CD4-positive, alpha-beta memory T cell (primary cell): ENCODE measurements at regions not wholly inside any gene's neighbourhood (a gene's known extent, or its start where the extent isn't known, plus 50 kb on each side); places are given as distances from the start of the nearest gene placed in this dataset.

ENCODE experiments used
- CTCF ChIA-PET: fragments of 350-600 bp; sonication (Branson Sonifier 250); formaldehyde crosslinking; loops from one replicate; lab custom pipeline; 2021; ENCODE audit warnings: inconsistent platforms; ENCODE audit not compliant: partially characterized antibody; lab: Charles Lee
- POLR2A ChIA-PET: fragments of 350-600 bp; sonication (Branson Sonifier 250); formaldehyde crosslinking; loops from one replicate; lab custom pipeline; 2021; ENCODE audit not compliant: partially characterized antibody; lab: Charles Lee
- DNase-seq, 5 donors: peaks; one replicate each; pipeline versions ENCODE4 v3.0.0 to v3.0.0-alpha.2; 2020 to 2022; ENCODE audit warnings: mixed read lengths in 1 of 5
- H3K27ac ChIP-seq: one replicate; pipeline ENCODE4 v1.7.0; 2013; ENCODE audit warnings: low read depth, low read length
- H3K27me3 ChIP-seq: 2 replicates; pipeline ENCODE4 v1.7.0; 2013; ENCODE audit warnings: mild to moderate bottlenecking, low read length, moderate library complexity; ENCODE audit not compliant: insufficient read depth
- H3K36me3 ChIP-seq: 2 replicates; pipeline ENCODE4 v1.7.0; 2013; ENCODE audit warnings: mild to moderate bottlenecking, low read length, moderate library complexity; ENCODE audit not compliant: insufficient read depth
- H3K4me1 ChIP-seq: 2 replicates; pipeline ENCODE4 v1.7.0; 2013; ENCODE audit warnings: mild to moderate bottlenecking, low read length, moderate library complexity; ENCODE audit not compliant: insufficient read depth
- H3K4me3 ChIP-seq, 2 donors: one replicate each; pipeline ENCODE4 v1.7.0; 2013; ENCODE audit warnings: low read length in 2 of 2, mild to moderate bottlenecking in 1 of 2
- H3K9me3 ChIP-seq, 2 donors: one replicate each; pipeline ENCODE4 v1.7.0; 2013; ENCODE audit warnings: low read length in 2 of 2, control low read depth in 1 of 2; ENCODE audit not compliant: control insufficient read depth in 1 of 2
- H3K27ac Mint-ChIP-seq, 7 donors: one replicate each; pipeline ENCODE4 v1.8.0; 2020 to 2021; ENCODE audit warnings: mixed read lengths in 7 of 7, mild to moderate bottlenecking in 6 of 7, inconsistent platforms in 3 of 7, moderate library complexity in 3 of 7
- H3K27me3 Mint-ChIP-seq, 2 donors: one replicate each; pipeline ENCODE4 v1.8.0; 2020 to 2021; ENCODE audit warnings: mixed read lengths in 2 of 2
- H3K36me3 Mint-ChIP-seq, 2 donors: one replicate each; pipeline ENCODE4 v1.8.0; 2020 to 2021; ENCODE audit warnings: mixed read lengths in 2 of 2, inconsistent platforms in 1 of 2, mild to moderate bottlenecking in 1 of 2
- H3K4me1 Mint-ChIP-seq, 4 donors: one replicate each; pipeline ENCODE4 v1.8.0; 2020 to 2021; ENCODE audit warnings: mixed read lengths in 4 of 4, mild to moderate bottlenecking in 1 of 4
- H3K4me3 Mint-ChIP-seq, 8 donors: one replicate each; pipeline ENCODE4 v1.8.0; 2020 to 2021; ENCODE audit warnings: mixed read lengths in 8 of 8, mild to moderate bottlenecking in 7 of 8, moderate library complexity in 6 of 8, inconsistent platforms in 3 of 8
- H3K9me3 Mint-ChIP-seq, 8 donors: one replicate each; pipeline ENCODE4 v1.8.0; 2020 to 2021; ENCODE audit warnings: mixed read lengths in 8 of 8, mild to moderate bottlenecking in 5 of 8, inconsistent platforms in 3 of 8, moderate library complexity in 1 of 8
- intact Hi-C: fragments of 100-400 bp; cut with micrococcal nuclease; formaldehyde crosslinking; loops from one replicate; pipeline ENCODE4 v1.15.1; 2023

GRCh38 chr14:34208532-34208931 is 253.5 kb downstream of the SPTSSA start:
- ChIA-PET CTCF (no interaction called here), POLR2A (no interaction called here)
- Histone ChIP-seq H3K27me3 (peaks cover 4% of the 10 kb centered on the region), H3K4me1 (no peaks in the 10 kb centered on the region), H3K27ac (no peak overlapping the region), H3K9me3 (no peaks in the 10 kb centered on the region), H3K4me3 (no peak overlapping the region), H3K36me3 (no peaks in the 10 kb centered on the region)
- intact Hi-C loops: no loop called here
- H3K36me3 Mint-ChIP-seq: no peaks in the 10 kb centered on the region
- no peak for DNase-seq
- peaks cover 0 to 4% of the 10 kb centered on the region in 2 donors for H3K27me3 Mint-ChIP-seq
- no peak overlapping the region for H3K4me3 Mint-ChIP-seq
- peaks cover 13 to 19% (median 18%) of the 10 kb centered on the region in 4 donors for H3K4me1 Mint-ChIP-seq
- peaks cover 0 to 9% (median 3%) of the 10 kb centered on the region in 8 donors for H3K9me3 Mint-ChIP-seq
- H3K27ac Mint-ChIP-seq: no peak overlapping the region

DNA sequence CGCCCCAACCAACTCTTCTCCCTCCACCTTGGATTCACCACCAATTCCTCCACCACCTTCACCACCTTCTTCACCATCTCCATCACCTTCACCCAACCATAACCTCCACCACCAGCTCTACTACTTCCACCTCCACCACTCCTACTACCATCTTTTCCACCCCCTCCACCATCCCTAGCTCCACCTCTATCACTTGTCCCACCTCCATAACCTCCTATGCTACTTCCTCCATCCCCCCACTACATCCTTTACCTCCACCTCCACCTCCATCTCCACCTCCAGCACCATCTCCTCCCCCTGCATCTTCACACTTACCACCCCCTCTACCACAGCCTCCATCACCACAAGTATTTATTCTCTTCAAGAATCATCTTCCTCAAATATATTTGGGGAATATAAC is 254.9 kb upstream of the EGLN3 start:
- POLR2A ChIA-PET: no interaction called here
- CTCF ChIA-PET: no interaction called here
- no peak overlapping the region for H3K27ac ChIP-seq
- Mint-ChIP-seq H3K27me3 (peaks cover 0 to 1% of the 10 kb centered on the region in 2 donors), H3K4me3 (no peak overlapping the region), H3K36me3 (no peaks in the 10 kb centered on the region), H3K4me1 (peaks cover 7 to 19% (median 14%) of the 10 kb centered on the region in 4 donors), H3K27ac (no peak overlapping the region), H3K9me3 (peaks cover 0 to 9% (median 3%) of the 10 kb centered on the region in 8 donors)
- no peaks in the 10 kb centered on the region for H3K4me1 ChIP-seq
- no peak for DNase-seq
- no peaks in the 10 kb centered on the region for H3K9me3 ChIP-seq
- H3K36me3 ChIP-seq: no peaks in the 10 kb centered on the region
- no peaks in the 10 kb centered on the region for H3K27me3 ChIP-seq
- no peak overlapping the region for H3K4me3 ChIP-seq
- intact Hi-C loops: no loop called here

GRCh38 chr14:34204774-34205173 is 253.9 kb upstream of the EGLN3 start:
- no peak overlapping the region for H3K27ac ChIP-seq
- ChIA-PET CTCF (no interaction called here), POLR2A (no interaction called here)
- Mint-ChIP-seq H3K4me3 (peak overlapping the region in 1 of 8 donors; percentile 1), H3K9me3 (peaks cover 0 to 9% (median 3%) of the 10 kb centered on the region in 8 donors), H3K36me3 (no peaks in the 10 kb centered on the region), H3K27ac (no peak overlapping the region), H3K4me1 (peaks cover 7 to 20% (median 16%) of the 10 kb centered on the region in 4 donors), H3K27me3 (peaks cover 0 to 1% of the 10 kb centered on the region in 2 donors)
- intact Hi-C loops: no loop called here
- H3K4me3 ChIP-seq: no peak overlapping the region
- no peaks in the 10 kb centered on the region for H3K27me3 ChIP-seq
- no peak for DNase-seq
- H3K36me3 ChIP-seq: no peaks in the 10 kb centered on the region
- no peaks in the 10 kb centered on the region for H3K4me1 ChIP-seq
- H3K9me3 ChIP-seq: no peaks in the 10 kb centered on the region

DNA sequence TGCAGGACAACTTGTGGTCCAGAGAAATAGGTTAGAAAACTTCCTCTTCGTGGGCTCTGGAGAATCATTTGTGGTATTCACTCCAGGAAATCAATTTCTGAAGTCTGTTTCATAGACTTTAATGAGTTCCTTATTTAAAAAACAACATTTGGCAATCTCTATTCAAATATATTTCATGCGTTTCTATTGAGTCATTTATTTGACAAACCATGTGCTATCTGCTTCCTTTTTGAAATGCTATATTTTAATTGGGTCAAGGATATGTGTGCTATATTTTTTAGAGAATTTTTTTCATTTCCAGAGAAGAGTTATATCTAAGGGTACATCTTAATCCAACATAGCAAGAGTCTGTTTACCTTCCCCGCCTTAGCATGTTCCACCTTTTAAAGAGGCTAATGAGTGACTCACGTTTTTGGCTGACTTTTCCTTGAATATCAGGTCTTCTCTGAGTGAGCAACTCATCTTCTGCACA is 252.4 kb upstream of the EGLN3 start:
- no peak for DNase-seq
- no peak overlapping the region for H3K4me3 Mint-ChIP-seq
- no peaks in the 10 kb centered on the region for H3K36me3 ChIP-seq
- H3K4me1 ChIP-seq: no peaks in the 10 kb centered on the region
- no peaks in the 10 kb centered on the region for H3K36me3 Mint-ChIP-seq
- peaks cover 0 to 3% of the 10 kb centered on the region in 2 donors for H3K27me3 Mint-ChIP-seq
- peak overlapping the region in 1 of 7 donors; percentile 43 for H3K27ac Mint-ChIP-seq
- no peaks in the 10 kb centered on the region for H3K27me3 ChIP-seq
- ChIA-PET POLR2A (no interaction called here), CTCF (no interaction called here)
- no peak overlapping the region for H3K27ac ChIP-seq
- no peaks in the 10 kb centered on the region for H3K9me3 ChIP-seq
- H3K4me1 Mint-ChIP-seq: peaks cover 7 to 27% (median 19%) of the 10 kb centered on the region in 4 donors
- intact Hi-C loops: no loop called here
- peaks cover 0 to 9% (median 3%) of the 10 kb centered on the region in 8 donors for H3K9me3 Mint-ChIP-seq
- no peak overlapping the region for H3K4me3 ChIP-seq

DNA sequence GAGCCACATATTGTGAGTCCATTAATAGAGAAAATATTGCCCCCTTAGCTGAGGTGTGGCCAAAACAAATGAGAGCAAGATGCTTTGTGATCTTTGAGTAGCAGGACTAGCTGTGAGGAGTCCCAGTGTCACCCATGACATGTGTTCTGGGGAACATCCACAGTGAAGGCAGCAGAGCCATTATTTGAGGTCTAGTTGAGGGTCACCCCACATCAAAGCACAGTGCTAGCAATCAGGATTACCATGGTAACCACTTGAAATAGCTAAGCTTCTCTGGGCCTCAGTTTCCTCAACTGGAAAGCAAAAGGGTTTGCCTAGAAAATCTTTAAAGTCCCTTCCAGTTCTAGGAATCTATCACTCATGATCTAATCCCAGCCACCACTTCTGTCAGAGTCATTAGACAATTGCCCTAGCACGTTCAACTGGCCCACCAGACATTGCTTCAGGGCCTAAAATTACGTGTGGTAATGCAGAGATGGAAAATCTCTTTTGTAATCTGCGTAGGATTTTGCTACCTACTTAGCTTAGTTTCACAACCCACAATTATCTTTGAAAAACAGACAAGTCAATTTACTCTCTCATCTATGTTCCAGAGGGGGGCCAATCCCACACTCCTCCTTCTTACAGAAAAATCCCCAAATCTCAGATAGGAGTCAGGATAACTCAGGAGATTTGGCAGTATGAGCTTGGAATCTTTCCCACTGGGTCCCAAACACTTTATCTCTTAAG is 251.2 kb upstream of the EGLN3 start:
- DNase-seq: no peak
- no peaks in the 10 kb centered on the region for H3K36me3 ChIP-seq
- peaks cover 7 to 29% (median 19%) of the 10 kb centered on the region in 4 donors for H3K4me1 Mint-ChIP-seq
- no peak overlapping the region for H3K4me3 ChIP-seq
- no peaks in the 10 kb centered on the region for H3K27me3 ChIP-seq
- no peaks in the 10 kb centered on the region for H3K36me3 Mint-ChIP-seq
- H3K4me1 ChIP-seq: no peaks in the 10 kb centered on the region
- peaks cover 0 to 3% of the 10 kb centered on the region in 2 donors for H3K27me3 Mint-ChIP-seq
- no peaks in the 10 kb centered on the region for H3K9me3 ChIP-seq
- intact Hi-C loops: no loop called here
- peak overlapping the region in 3 of 7 donors; percentile 41 to 49 (median 43) for H3K27ac Mint-ChIP-seq
- H3K9me3 Mint-ChIP-seq: peaks cover 0 to 9% (median 4%) of the 10 kb centered on the region in 8 donors
- ChIA-PET CTCF (no interaction called here), POLR2A (interaction anchor here (0.8 kb wide), 1 partner anchor 11 kb away, joined by 3 read pairs; no protein-coding TSS in a partner anchor)
- no peak overlapping the region for H3K27ac ChIP-seq
- no peak overlapping the region for H3K4me3 Mint-ChIP-seq

DNA sequence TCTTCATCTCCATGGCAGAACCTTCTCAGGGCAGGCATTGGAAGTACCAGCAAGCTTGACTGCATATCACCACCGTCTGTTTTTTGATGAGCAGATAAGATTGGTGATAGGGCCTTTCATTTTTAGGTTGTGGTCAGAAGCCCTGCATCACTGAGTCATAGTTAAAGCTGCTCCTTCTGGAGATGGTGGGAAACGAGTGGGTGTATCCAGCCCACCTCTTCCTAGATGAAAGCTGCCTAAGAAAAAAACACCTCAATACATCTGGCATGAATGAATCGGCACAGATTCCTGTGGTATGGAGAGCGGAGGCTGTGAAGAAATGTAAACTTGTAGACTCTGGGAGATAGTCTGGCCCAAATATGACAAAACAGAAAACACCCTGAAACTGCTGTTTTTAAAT is 248.7 kb upstream of the EGLN3 start:
- intact Hi-C loops: no loop called here
- Histone ChIP-seq H3K4me3 (no peak overlapping the region), H3K4me1 (no peaks in the 10 kb centered on the region), H3K27me3 (no peaks in the 10 kb centered on the region), H3K27ac (no peak overlapping the region), H3K36me3 (no peaks in the 10 kb centered on the region), H3K9me3 (no peaks in the 10 kb centered on the region)
- CTCF ChIA-PET: no interaction called here
- H3K27me3 Mint-ChIP-seq: peaks cover 0 to 3% of the 10 kb centered on the region in 2 donors
- H3K27ac Mint-ChIP-seq: peak overlapping the region in 3 of 7 donors; percentile 32 to 61 (median 48)
- POLR2A ChIA-PET: no interaction called here
- H3K4me1 Mint-ChIP-seq: peaks cover 7 to 28% (median 18%) of the 10 kb centered on the region in 4 donors
- no peak for DNase-seq
- H3K9me3 Mint-ChIP-seq: peaks cover 0 to 4% (median 2%) of the 10 kb centered on the region in 8 donors
- H3K36me3 Mint-ChIP-seq: no peaks in the 10 kb centered on the region
- H3K4me3 Mint-ChIP-seq: peak overlapping the region in 2 of 8 donors; percentile 38 to 57

DNA sequence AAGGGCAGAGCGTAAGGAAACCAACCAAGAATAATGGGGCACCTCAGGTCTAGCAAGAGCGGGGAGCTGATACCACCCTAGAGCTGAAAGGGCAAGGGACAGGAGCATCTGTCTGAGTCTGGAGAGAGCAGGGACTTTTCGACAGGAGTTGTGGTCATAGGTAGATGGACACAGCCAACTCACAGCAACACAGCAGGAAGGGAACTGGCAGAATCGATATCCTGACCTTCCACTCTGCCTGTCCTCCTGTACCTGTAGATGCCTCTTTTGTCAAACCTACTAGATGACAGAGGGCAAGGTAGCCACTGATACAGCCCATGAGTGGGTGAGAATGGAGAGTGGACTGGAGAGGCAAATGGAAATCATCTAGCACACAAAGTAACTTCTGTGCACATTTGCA is 247.2 kb upstream of the EGLN3 start:
- H3K27me3 Mint-ChIP-seq: peaks cover 0 to 3% of the 10 kb centered on the region in 2 donors
- POLR2A ChIA-PET: no interaction called here
- H3K27ac Mint-ChIP-seq: peak overlapping the region in 1 of 7 donors; percentile 53

More for the DNA sequence above, 247.2 kb upstream of the EGLN3 start:
- CTCF ChIA-PET: no interaction called here
- Mint-ChIP-seq H3K4me3 (no peak overlapping the region), H3K36me3 (no peaks in the 10 kb centered on the region), H3K9me3 (peaks cover 0 to 9% (median 2%) of the 10 kb centered on the region in 8 donors), H3K4me1 (peaks cover 6 to 19% (median 11%) of the 10 kb centered on the region in 4 donors)
- Histone ChIP-seq H3K4me3 (no peak overlapping the region), H3K9me3 (no peaks in the 10 kb centered on the region), H3K36me3 (no peaks in the 10 kb centered on the region), H3K4me1 (no peaks in the 10 kb centered on the region), H3K27ac (no peak overlapping the region), H3K27me3 (no peaks in the 10 kb centered on the region)
- intact Hi-C loops: no loop called here
- no peak for DNase-seq
